Sigmoid colon (tissue), 6 donors: ENCODE measurements at regions not wholly inside any gene's neighbourhood (a gene's known extent, or its start where the extent isn't known, plus 50 kb on each side); places are given as distances from the start of the nearest gene placed in this dataset.

Source experiments
- DNase-seq: peaks from one replicate; pipeline ENCODE4 v3.0.0-alpha.2; 2019
- H3K27ac ChIP-seq, 4 donors: fragments of 200-600 bp; sonication (generic); one replicate each; pipeline ENCODE4 v1.5.1; 2016 to 2019; ENCODE audit warnings: mild to moderate bottlenecking in 1 of 4
- H3K27me3 ChIP-seq, 3 donors: fragments of 200-600 bp; sonication (generic); one replicate each; pipeline ENCODE4 v1.5.1; 2019; ENCODE audit warnings: mild to moderate bottlenecking in 1 of 3
- H3K36me3 ChIP-seq, 4 donors: fragments of 200-600 bp; sonication (generic); one replicate each; pipeline ENCODE4 v1.5.1; 2016 to 2019
- H3K4me1 ChIP-seq, 4 donors: fragments of 200-600 bp; sonication (generic); one replicate each; pipeline ENCODE4 v1.5.1; 2017 to 2019
- H3K4me3 ChIP-seq, 4 donors: fragments of 200-600 bp; sonication (generic); one replicate each; pipeline ENCODE4 v1.5.1; 2017 to 2019; ENCODE audit warnings: mild to moderate bottlenecking in 2 of 4, moderate library complexity in 1 of 4
- H3K9me3 ChIP-seq, 4 donors: fragments of 200-600 bp in 3 of 4; sonication (generic) in 3 of 4; one replicate each; pipeline versions ENCODE4 v1.5.1 to v1.6.1; 2013 to 2019
- CTCF ChIP-seq, 4 experiments: fragments of 450-650 bp in 3 of 4; fragments of 200-600 bp in 1 of 4; IDR thresholded peaks; one replicate each; pipeline ENCODE4 v1.5.1; 2016 to 2019; ENCODE audit warnings: antibody characterized with exemption in 4 of 4, mild to moderate bottlenecking in 3 of 4, moderate library complexity in 2 of 4
- EP300 ChIP-seq, 4 donors: sonication (generic); formaldehyde crosslinking; IDR thresholded peaks; one replicate each; pipeline ENCODE4 v1.6.1; 2017; ENCODE audit warnings: antibody characterized with exemption in 4 of 4
- POLR2A ChIP-seq, 2 donors: fragments of 450-650 bp; IDR thresholded peaks; one replicate each; pipeline ENCODE4 v1.6.1; 2016; ENCODE audit warnings: antibody characterized with exemption in 2 of 2, mild to moderate bottlenecking in 2 of 2, moderate library complexity in 2 of 2
- POLR2AphosphoS5 ChIP-seq, 4 donors: sonication (generic); formaldehyde crosslinking; IDR thresholded peaks; one replicate each; pipeline ENCODE4 v1.6.1; 2017; ENCODE audit warnings: antibody characterized with exemption in 4 of 4
- WGBS, 2 donors: extraction: QIAGEN DNeasy Blood & Tissue Kit; methylation state at CpG; one replicate each; pipeline ENCODE4 v1.1.7; 2013; 5-methylcytosine and 5-hydroxymethylcytosine counted together
- intact Hi-C: fragments of 100-400 bp; cut with DNase I; formaldehyde crosslinking; loops from one replicate; pipeline ENCODE4 v1.15.1; 2023
- donor health status: healthy with polysubstance abuse.
- donor health status: healthy.

DNA sequence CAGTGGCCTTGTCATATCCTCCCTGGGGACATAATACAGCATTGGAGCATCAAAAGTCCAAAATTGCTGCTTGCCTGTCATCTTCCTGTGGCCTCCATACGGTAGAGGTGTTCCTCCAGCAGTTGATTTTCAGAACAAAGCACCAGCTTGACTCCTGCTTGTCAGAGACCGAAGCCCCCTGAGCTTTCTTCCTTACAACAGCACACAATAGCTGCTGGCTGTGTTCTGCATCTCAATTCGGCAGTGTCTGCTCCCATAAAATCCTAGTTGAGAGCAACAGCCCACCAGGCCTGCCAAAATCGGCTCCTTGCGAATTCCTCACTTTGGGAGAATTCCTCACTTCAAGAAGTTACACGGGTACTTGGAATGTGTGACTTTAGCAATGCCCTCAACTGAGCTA lies 372.9 kb downstream of the SAMD5 start:
- H3K4me1 ChIP-seq, result no peaks in the 10 kb centered on the region
- TF ChIP-seq POLR2AphosphoS5 (IDR thresholded peaks at IDR 0.05) (no peak), CTCF (IDR thresholded peaks at IDR 0.05) (no peak), POLR2A (IDR thresholded peaks at IDR 0.05) (no peak), EP300 (IDR thresholded peaks at IDR 0.05) (no peak)
- DNase-seq, result no peak
- H3K27ac ChIP-seq, result no peak overlapping the region
- H3K27me3 ChIP-seq, result no peaks in the 10 kb centered on the region
- intact Hi-C loops, result no loop called here
- 92 to 93% methylated on average over 6 of the region's 6 CpGs for WGBS, 2 donors
- no peak overlapping the region for H3K4me3 ChIP-seq
- H3K36me3 ChIP-seq, result no peaks in the 10 kb centered on the region
- peaks cover 0 to under 1% (median 0%) of the 10 kb centered on the region in 4 donors for H3K9me3 ChIP-seq

GRCh38 chr6:147888374-147888773 lies 379.9 kb downstream of the SAMD5 start:
- 83 to 95% methylated on average over 2 of the region's 2 CpGs for WGBS, 2 donors

GRCh38 chr6:147891671-147892070 lies 383.2 kb downstream of the SAMD5 start:
- WGBS, 2 donors, result 77 to 84% methylated on average over 8 of the region's 8 CpGs
- H3K4me3 ChIP-seq, result no peak overlapping the region
- DNase-seq, result no peak
- no peaks in the 10 kb centered on the region for H3K4me1 ChIP-seq
- no peak overlapping the region for H3K27ac ChIP-seq
- intact Hi-C loops, result no loop called here
- no peaks in the 10 kb centered on the region for H3K36me3 ChIP-seq
- TF ChIP-seq POLR2AphosphoS5 (IDR thresholded peaks at IDR 0.05), result no peak
- TF ChIP-seq CTCF (IDR thresholded peaks at IDR 0.05), result no peak
- TF ChIP-seq POLR2A (IDR thresholded peaks at IDR 0.05), result no peak
- TF ChIP-seq EP300 (IDR thresholded peaks at IDR 0.05), result no peak
- no peaks in the 10 kb centered on the region for H3K27me3 ChIP-seq
- peaks cover 0 to 2% (median 0%) of the 10 kb centered on the region in 4 donors for H3K9me3 ChIP-seq

More at GRCh38 chr6:147888374-147888773, 379.9 kb downstream of the SAMD5 start:
- Histone ChIP-seq H3K27ac (no peak overlapping the region), H3K27me3 (no peaks in the 10 kb centered on the region), H3K4me3 (no peak overlapping the region), H3K36me3 (no peaks in the 10 kb centered on the region), H3K9me3 (peaks cover 0 to 5% (median 0%) of the 10 kb centered on the region in 4 donors), H3K4me1 (no peaks in the 10 kb centered on the region)
- TF ChIP-seq POLR2AphosphoS5 (IDR thresholded peaks at IDR 0.05), result no peak
- no peak for TF ChIP-seq CTCF (IDR thresholded peaks at IDR 0.05)
- TF ChIP-seq EP300 (IDR thresholded peaks at IDR 0.05), result no peak
- no peak for TF ChIP-seq POLR2A (IDR thresholded peaks at IDR 0.05)
- intact Hi-C loops, result no loop called here
- DNase-seq, result no peak

- H3K4me3 ChIP-seq, result no peak overlapping the region
- TF ChIP-seq CTCF (IDR thresholded peaks at IDR 0.05), result no peak
- TF ChIP-seq EP300 (IDR thresholded peaks at IDR 0.05), result no peak
- no peak for TF ChIP-seq POLR2AphosphoS5 (IDR thresholded peaks at IDR 0.05)
- TF ChIP-seq POLR2A (IDR thresholded peaks at IDR 0.05), result no peak
- no peaks in the 10 kb centered on the region for H3K4me1 ChIP-seq
- 76 to 92% methylated on average over 3 of the region's 3 CpGs for WGBS, 2 donors
- DNase-seq, result no peak
- no peaks in the 10 kb centered on the region for H3K9me3 ChIP-seq
- no peaks in the 10 kb centered on the region for H3K27me3 ChIP-seq
- no peaks in the 10 kb centered on the region for H3K36me3 ChIP-seq
- H3K27ac ChIP-seq, result no peak overlapping the region
- intact Hi-C loops, result no loop called here
Observed at GRCh38 chr6:147892476-147892875, 384.0 kb downstream of the SAMD5 start.

- intact Hi-C loops, result no loop called here
- Histone ChIP-seq H3K27me3 (no peaks in the 10 kb centered on the region), H3K27ac (no peak overlapping the region), H3K9me3 (no peaks in the 10 kb centered on the region), H3K4me1 (no peaks in the 10 kb centered on the region), H3K36me3 (no peaks in the 10 kb centered on the region), H3K4me3 (no peak overlapping the region)
- TF ChIP-seq POLR2AphosphoS5 (IDR thresholded peaks at IDR 0.05) (no peak), CTCF (IDR thresholded peaks at IDR 0.05) (no peak), POLR2A (IDR thresholded peaks at IDR 0.05) (no peak), EP300 (IDR thresholded peaks at IDR 0.05) (no peak)
- DNase-seq, result no peak
- 93 to 94% methylated on average over 4 of the region's 4 CpGs for WGBS, 2 donors
Observed at GRCh38 chr6:147895272-147895671, 386.8 kb downstream of the SAMD5 start.
